Motor neuron (in vitro differentiated cells): ENCODE measurements at regions not wholly inside any gene's neighbourhood (a gene's known extent, or its start where the extent isn't known, plus 50 kb on each side); places are given as distances from the start of the nearest gene placed in this dataset.
"Not testable (repeated sequence)": the region's sequence is repeated elsewhere in the genome, so short reads cannot be mapped to it uniquely, and the experiment has no call there.

ENCODE experiments used
- ATAC-seq, 8 experiments: fragments of 200-7000 bp; cut with Tn5 transposase; replicated peaks in 6 of 8; 2 replicates each; pipeline ENCODE4 v1.8.0; 2021; ENCODE audit warnings: mild to moderate bottlenecking in 8 of 8, moderate library complexity in 8 of 8
- H3K27ac ChIP-seq, 2 donors: fragments of 250-450 bp; sonication (Bioruptor Pico); 2 replicates each; pipeline ENCODE4 v1.9.0; 2021; ENCODE audit warnings: antibody characterized with exemption in 2 of 2, mild to moderate bottlenecking in 2 of 2, moderate library complexity in 1 of 2
- H3K4me1 ChIP-seq, 2 donors: fragments of 250-450 bp; sonication (Bioruptor Pico); replicated peaks in 1 of 2; 2 replicates each; pipeline ENCODE4 v1.6.1; 2021; ENCODE audit warnings: antibody characterized with exemption in 2 of 2, mild to moderate bottlenecking in 2 of 2, moderate library complexity in 1 of 2
- H3K4me3 ChIP-seq, 5 donors: fragments of 250-450 bp; sonication (Bioruptor Pico); 2 replicates each; pipeline ENCODE4 v1.9.0; 2021; ENCODE audit warnings: antibody characterized with exemption in 5 of 5, mild to moderate bottlenecking in 5 of 5, moderate library complexity in 4 of 5
- WGBS, 10 experiments: fragments of 450-650 bp; shearing (Covaris generic); methylation state at CpG; one replicate each; pipeline ENCODE4 v1.0.0; 2022; 5-methylcytosine and 5-hydroxymethylcytosine counted together
- in situ Hi-C, 9 experiments: fragments of 400-800 bp; cut with MboI; loops; one replicate each; pipeline ENCODE4 v1.15.0; 2021; ENCODE audit warnings: low sequenced_read_pairs in 9 of 9, low pct_unique_long_range_greater_than_20kb in 2 of 9; ENCODE audit not compliant: unreplicated experiment in 9 of 9

GRCh38 chr15:24557281-24557680, 118.3 kb upstream of the NPAP1 start:
- H3K4me1 ChIP-seq, H3K4me3 ChIP-seq, H3K27ac ChIP-seq, in situ Hi-C loops, ATAC-seq: not testable (repeated sequence)
- 0% methylated on average over 1 of the region's 5 CpGs; no CpG with 5 or more reads in 9 of the 10 experiments for WGBS, 10 experiments

GRCh38 chr15:24607636-24608035, 67.9 kb upstream of the NPAP1 start:
- WGBS, 10 experiments = 7 to 90% (median 60%) methylated on average over 1 to 4 of the region's 4 CpGs; no CpG with 5 or more reads in 4 of the 10 experiments
- Histone ChIP-seq H3K27ac (no peak overlapping the region), H3K4me1 (no peaks in the 10 kb centered on the region), H3K4me3 (no peak overlapping the region)
- in situ Hi-C loops = no loop called here
- ATAC-seq = peak in 1 of 8 experiments; percentile 81

- ATAC-seq = no peak
- WGBS, 10 experiments = 40 to 100% (median 80%) methylated on average over 1 of the region's 1 CpG; no CpG with 5 or more reads in 5 of the 10 experiments
- Histone ChIP-seq H3K4me1 (no peaks in the 10 kb centered on the region), H3K27ac (no peak overlapping the region), H3K4me3 (no peak overlapping the region)
- in situ Hi-C loops = no loop called here
Observed at GRCh38 chr15:24617646-24618045, 57.9 kb upstream of the NPAP1 start.

- no peak for ATAC-seq
- in situ Hi-C loops = no loop called here
- WGBS, 10 experiments = 0 to 100% (median 60%) methylated on average over 1 of the region's 3 CpGs; no CpG with 5 or more reads in 5 of the 10 experiments
- no peak overlapping the region for H3K27ac ChIP-seq
- no peak overlapping the region for H3K4me3 ChIP-seq
- no peaks in the 10 kb centered on the region for H3K4me1 ChIP-seq
Observed at GRCh38 chr15:24621630-24622215, 53.9 kb upstream of the NPAP1 start.
